Astrocyte of the cerebellum (primary cell): ENCODE measurements at regions not wholly inside any gene's neighbourhood (a gene's known extent, or its start where the extent isn't known, plus 50 kb on each side); places are given as distances from the start of the nearest gene placed in this dataset.

Source experiments
- DNase-seq: peaks from one replicate; pipeline ENCODE4 v3.0.0-alpha.2; 2011; ENCODE audit warnings: low read depth
- H3K4me3 ChIP-seq: 2 replicates; pipeline ENCODE4 v1.5.1; 2011; ENCODE audit warnings: mild to moderate bottlenecking, low read depth, low read length, moderate library complexity
- CTCF ChIP-seq: IDR thresholded peaks from 2 replicates; pipeline ENCODE4 v1.5.1; 2012; ENCODE audit warnings: low read length, low read depth, moderate library complexity, mild to moderate bottlenecking; ENCODE audit errors: missing control alignments
- in situ Hi-C: cut with HindIII; loops from 2 replicates; pipeline ENCODE4 v1.10.0; 2017; ENCODE audit warnings: low sequenced_read_pairs

- no peak for DNase-seq
- no peak overlapping the region for H3K4me3 ChIP-seq
- in situ Hi-C loops: no loop called here
- no peak for TF ChIP-seq CTCF
Observed at GRCh38 chr15:62571072-62571471, 406.0 kb upstream of the C2CD4B start.

GRCh38 chr15:62572797-62573196 lies 407.7 kb upstream of the C2CD4B start:
- H3K4me3 ChIP-seq: no peak overlapping the region
- no peak for DNase-seq
- TF ChIP-seq CTCF: no peak
- in situ Hi-C loops: no loop called here

- DNase-seq: no peak
- H3K4me3 ChIP-seq: no peak overlapping the region
- no peak for TF ChIP-seq CTCF
- in situ Hi-C loops: no loop called here
Observed at GRCh38 chr15:62573876-62574275, 408.8 kb upstream of the C2CD4B start.

- in situ Hi-C loops: no loop called here
- no peak for DNase-seq
- H3K4me3 ChIP-seq: no peak overlapping the region
- TF ChIP-seq CTCF: no peak
Observed at GRCh38 chr15:62578546-62578945, 413.5 kb upstream of the C2CD4B start.

- no peak for DNase-seq
- in situ Hi-C loops: no loop called here
- no peak for TF ChIP-seq CTCF
- H3K4me3 ChIP-seq: no peak overlapping the region
Observed at GRCh38 chr15:62578960-62579359, 413.9 kb upstream of the C2CD4B start.

- DNase-seq: no peak
- in situ Hi-C loops: no loop called here
- TF ChIP-seq CTCF: no peak
- no peak overlapping the region for H3K4me3 ChIP-seq
Observed at GRCh38 chr15:62579842-62580241, 414.8 kb upstream of the C2CD4B start.

GRCh38 chr15:62582580-62582979 lies 417.5 kb upstream of the C2CD4B start:
- in situ Hi-C loops: no loop called here
- no peak for TF ChIP-seq CTCF
- no peak for DNase-seq
- H3K4me3 ChIP-seq: no peak overlapping the region
